GM21390 (cell line): ENCODE measurements at regions not wholly inside any gene's neighbourhood (a gene's known extent, or its start where the extent isn't known, plus 50 kb on each side); places are given as distances from the start of the nearest gene placed in this dataset.

Source experiments
- ATAC-seq: cut with Tn5 transposase; IDR thresholded peaks from one replicate; pipeline ENCODE4 v1.9.1; 2021; ENCODE audit not compliant: unreplicated experiment

DNA sequence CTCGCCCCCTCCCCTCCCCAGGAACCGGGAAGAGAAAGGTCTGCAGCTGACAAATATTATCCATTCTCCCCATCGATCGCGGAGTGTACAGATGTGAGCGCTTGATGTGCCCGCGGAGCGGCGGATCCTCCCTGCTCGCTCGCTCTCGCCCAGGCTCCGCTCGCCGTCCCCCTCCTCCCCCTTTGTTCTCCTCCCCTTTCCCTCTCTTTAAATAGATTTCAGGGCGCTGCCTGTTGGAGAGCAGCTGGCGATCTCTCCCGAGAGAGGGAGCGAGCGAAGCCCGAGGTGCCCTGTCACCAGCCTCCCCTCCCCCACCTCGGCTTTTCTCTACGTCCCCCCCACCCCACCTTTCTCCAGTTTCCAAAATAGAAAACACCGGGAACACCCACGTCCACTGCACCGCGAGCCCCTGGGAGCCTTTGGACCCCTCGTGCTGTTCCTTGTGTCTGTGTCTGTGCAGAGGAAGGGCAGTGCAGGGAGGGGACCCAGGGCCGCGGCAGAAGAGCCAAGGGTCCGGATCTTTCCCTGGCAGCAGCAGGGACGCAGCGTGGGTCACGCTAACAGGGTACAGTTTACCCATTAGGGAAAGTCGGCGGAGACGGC is 56.6 kb upstream of the BCOR start:
- no peak for ATAC-seq

DNA sequence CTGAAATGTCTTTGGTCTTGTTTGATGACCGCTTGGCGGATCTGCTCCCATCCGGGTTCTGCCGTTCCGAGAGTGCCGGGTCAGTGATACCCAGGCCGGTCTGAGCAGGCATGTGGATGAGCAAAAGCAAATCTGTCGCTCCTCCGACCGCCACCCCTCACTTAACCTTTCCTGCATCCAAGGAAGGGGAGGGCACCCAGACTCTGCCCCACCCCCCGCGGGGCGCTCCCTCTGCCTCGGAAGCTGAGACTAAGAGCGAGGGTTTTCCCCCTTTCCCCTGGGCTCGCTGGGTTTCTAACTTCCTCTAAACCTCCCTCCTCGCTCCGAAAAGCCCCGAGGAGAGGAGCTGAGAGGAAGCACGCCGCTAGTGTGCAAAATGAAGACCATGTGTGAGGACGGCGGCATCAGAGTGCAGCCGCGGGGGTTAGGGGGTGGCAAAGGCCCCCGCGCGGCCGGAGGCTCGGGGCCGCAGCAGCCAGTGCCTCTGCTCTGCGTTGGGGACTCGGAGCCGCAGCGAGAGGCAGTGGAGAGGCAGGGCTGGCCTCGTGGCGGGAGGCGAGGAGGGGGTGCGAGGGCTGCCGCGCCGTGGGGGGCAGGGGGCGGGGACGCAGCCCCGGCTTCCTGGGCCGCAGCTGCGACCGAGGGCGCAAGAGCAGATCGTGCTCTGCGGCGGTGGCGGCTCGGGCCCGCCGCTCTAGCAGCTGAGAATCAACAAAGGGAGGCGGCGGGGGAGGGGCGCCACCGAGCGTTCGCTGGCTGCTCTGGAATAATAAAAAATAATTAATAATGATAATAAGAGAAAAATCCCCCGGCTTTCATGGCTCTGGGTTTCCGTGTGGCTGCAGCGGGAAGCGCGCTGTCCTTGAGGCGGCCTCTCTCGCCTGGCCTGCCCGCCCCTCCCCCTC is 55.8 kb upstream of the BCOR start:
- ATAC-seq: peak; percentile 58

DNA sequence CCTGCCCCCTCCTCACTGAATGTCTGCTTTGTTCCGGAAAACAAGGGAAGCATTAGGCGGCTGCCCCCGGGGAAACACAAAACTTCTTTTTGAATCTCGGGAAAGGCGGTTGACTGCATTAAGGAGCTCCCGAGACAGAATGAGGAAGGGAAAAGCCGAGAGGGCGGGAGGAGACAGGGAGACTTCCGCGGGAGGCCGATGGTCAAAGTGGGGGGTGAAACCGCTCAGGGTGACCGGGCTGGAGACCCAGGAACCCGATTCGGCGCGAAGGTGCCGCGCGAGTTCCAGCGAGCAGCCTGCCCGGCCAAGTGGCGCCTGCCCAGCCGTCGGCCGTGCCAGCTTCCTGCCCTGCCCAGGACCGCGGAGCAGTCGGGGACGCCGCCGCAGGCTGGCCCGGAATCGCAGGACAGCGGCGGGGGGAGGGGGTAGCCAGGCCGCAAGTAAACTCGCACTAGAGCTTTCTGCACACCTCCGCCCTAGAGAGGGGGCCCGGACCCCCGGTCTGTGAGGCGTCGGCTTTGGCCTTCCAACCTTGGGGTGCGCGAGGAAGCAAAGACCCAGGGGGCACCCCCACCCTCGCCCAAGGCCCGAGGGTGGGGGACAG is 55.1 kb upstream of the BCOR start:
- ATAC-seq: no peak

DNA sequence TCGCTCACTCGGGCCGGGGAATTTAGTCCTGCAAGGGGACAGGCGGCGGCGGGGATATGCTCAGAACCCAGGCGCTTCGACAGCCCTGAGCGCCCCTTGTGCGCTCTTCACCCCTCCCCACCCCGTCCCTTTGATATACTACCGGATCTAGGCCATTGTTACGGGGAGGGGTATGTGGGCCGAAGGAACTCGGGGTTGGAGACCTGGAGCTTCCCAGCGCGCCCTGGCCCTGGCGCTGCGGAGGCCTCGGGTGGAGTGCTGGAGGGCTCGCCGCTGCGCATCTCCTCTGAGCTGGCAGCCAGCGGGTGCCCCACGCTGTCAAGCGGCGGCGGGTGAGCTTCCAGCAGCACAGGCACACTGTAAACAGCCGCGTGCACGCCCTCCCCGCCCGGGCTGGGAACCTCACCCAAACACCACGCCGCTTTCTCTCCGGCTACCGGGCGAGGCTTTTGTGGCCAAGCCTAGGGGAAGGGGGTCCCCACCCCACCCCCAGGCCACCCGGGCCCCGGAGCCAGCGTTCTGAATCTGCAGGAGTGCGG is 54.5 kb upstream of the BCOR start:
- no peak for ATAC-seq

DNA sequence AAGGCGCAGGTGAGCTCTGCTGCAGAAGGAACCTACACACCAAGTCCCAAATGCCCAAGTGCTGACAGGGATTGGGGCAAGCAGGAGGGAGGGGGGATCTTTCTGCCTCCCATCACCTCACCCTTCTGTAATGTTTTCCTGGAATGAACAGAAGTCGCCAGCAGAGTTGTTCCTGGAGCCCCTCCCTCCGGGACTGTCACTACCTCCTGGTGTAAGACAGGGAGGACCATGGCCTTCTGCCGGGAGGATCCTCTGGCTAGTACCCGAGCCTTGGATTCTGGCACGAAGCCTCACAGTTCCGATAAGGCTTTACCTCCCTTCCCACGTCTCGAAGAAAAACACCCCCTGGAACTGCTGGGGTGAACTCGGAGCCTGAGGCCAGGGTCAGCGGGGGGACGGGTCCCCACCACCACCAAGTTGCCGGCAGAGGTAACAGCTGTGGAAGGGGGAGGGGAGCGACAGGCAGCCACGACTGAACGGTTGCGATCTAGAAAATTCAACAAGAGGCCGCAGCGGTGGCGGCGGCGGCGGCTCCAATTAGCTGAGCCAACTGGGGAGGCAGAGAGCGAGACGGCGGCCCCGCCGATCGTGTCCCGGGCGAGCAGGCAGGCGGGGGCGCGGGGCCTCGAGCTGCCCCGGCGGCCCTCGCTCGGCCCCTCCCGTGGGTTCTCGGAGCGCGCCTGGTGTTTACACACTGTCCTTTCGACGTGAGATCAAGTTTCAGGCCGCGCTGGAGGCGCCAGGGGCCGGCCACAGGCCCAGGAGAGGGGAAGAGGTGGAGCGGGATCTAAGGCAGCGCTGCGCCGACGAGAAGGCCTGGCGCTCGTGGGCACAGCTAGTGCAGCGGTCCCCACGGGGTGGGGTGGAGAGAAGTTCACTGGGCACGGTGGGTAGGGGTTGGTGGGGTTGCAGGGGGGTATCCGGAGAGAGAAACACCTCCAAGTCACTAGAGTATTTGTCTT is 53.7 kb upstream of the BCOR start:
- ATAC-seq: no peak

DNA sequence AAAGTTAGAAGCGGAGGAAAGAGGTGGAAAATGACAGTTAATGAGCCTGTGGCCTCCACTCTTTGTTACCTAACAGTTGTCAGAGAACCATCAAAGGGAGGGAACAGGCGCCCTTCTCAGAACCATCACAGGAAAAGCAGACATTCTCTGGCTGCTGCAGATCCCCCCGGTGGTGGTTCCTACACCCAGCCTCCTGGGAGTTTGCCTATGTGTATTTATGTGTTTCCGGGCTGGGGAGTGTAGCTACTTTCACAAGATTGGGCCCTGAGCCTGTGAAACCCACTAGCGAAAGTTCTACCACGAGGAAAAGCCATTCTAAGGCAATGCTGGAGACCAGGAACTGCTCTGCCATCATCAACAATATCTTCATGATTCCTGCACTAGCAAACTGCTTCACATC is 52.7 kb upstream of the BCOR start:
- ATAC-seq: no peak

DNA sequence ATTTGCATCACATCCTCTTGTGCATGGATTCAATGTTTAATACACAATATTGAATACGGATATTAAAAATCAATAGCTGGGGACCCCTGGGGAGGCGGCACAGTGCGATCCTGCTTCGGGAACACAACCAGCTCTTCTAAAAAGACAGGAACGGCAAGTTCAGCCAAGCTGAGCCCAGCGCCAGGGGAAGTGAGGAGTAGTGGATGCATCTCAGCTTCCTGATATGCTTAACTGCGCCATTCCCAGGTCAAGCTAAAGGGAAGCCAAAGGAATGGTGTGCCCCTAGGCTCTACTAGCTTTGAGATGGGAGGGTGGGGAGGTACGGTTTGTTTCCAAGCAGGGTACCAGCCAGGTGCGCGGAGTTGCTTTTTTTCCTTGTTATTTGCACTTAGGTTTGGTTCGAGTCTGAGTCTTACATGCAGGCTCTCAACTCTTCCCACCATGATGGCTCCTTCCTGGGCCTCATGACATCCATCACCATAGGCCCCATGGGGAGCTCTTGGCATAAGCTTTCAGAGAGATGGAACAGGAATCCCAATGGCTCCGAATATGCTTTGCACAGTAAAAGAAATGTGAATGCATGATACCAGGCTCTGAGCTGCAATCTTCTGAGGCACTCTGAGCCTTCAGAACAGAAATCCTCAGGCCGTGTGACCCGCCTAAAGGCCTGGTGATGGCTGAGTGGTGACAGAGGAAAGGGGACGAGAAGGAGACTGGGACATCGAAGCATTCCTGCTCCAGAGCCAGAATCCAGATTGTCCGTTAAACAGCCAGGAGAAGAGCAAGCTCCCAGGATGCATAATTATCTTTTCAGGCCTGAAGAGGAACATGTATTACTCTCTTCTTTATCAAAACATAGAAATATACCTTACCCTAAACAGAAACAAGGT is 51.8 kb upstream of the BCOR start:
- no peak for ATAC-seq

DNA sequence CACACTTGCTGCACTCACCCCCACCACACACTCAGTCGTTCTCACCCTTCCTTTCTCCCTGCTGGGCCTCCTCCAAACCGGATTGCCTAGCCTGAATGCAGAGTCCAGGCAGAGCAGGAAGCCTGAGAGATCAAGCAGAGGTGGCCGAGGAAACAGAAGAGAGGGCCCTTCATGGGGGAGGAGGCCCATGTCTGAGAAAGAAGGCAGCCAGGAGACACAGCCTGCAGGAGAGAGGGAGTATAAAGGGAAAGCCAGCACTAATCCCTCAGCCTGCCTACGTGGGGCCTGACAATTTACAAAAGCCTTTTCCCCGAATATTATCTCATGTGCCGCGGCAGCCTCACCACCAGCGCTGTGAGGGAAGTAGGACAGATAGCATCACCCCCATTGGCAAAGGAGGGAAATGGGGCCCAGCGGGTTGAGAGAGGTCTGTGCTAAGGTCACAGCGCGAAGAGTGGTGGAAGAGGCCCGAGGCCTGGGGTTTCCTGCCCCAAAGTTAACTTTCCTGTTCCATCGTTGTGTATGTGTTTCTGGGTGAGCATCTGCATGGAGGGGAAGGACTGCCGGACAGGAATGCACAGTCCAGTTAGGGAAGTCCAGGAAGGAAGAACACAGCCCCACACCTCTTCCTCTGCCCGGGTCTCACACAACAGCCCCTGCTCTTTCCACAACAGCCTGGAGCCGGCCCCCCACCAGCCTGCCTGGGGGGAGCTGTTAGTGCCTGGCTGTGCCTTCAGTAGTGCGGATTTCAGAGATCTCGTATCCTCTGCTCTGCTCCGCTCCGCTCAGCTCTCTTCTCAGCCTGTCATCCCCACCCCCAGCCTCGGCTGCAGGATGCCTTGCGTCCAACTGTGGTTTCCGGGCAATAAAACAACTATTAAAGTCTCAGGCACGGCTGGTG is 50.9 kb upstream of the BCOR start:
- ATAC-seq: no peak

DNA sequence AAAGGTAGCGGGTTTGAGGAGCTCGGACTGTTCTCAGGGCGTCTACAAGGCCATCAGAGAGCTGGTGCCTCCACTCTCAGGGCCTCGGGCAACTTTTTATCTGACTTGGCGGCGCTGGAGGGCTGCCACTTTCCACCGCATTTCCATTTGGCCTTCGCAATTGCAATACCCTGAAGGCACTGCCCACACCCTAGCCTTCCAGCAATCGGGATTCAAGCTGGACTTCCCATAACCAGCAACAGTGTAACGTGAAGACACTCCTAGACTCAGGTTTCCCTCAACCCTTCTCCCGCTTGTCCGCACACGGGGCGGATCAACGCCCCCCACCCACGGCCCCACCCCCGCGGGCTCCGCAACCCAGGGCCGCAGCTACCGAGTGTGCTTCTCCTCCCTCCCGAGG is 50.2 kb upstream of the BCOR start:
- no peak for ATAC-seq
